HEK293 (cell line): ENCODE measurements at regions not wholly inside any gene's neighbourhood (a gene's known extent, or its start where the extent isn't known, plus 50 kb on each side); places are given as distances from the start of the nearest gene placed in this dataset.

Source experiments
- CTCF ChIA-PET: fragments of 350-600 bp; formaldehyde crosslinking; extraction: SDS; loops from one replicate; lab custom pipeline; 2021; ENCODE audit warnings: antibody characterized with exemption; lab: Yijun Ruan, JAX
- POLR2A ChIA-PET: fragments of 300-600 bp; formaldehyde crosslinking; extraction: SDS; loops from one replicate; lab custom pipeline; 2020; ENCODE audit warnings: antibody characterized with exemption, inconsistent platforms; lab: Yijun Ruan, JAX
- H3K27ac ChIP-seq: fragments of 200-500 bp; sonication (Bioruptor generic); 2 replicates; pipeline ENCODE4 v1.5.1; 2014; ENCODE audit warnings: low read depth, low read length, control low read depth, inconsistent platforms; ENCODE audit errors: extremely low read depth
- H3K36me3 ChIP-seq, 2 experiments: fragments of 200-500 bp in 1 of 2; sonication (Bioruptor generic) in 1 of 2; 1 replicate in 1 of 2; 2 replicates in 1 of 2; pipeline ENCODE4 v1.5.1; 2014 to 2017; ENCODE audit warnings: inconsistent platforms in 2 of 2, low read length in 2 of 2; ENCODE audit not compliant: control insufficient read depth in 2 of 2, insufficient read depth in 1 of 2
- H3K4me1 ChIP-seq: fragments of 200-500 bp; sonication (Bioruptor generic); 2 replicates; pipeline ENCODE4 v1.5.1; 2014; ENCODE audit warnings: mild to moderate bottlenecking, low read length, inconsistent platforms; ENCODE audit not compliant: control insufficient read depth, insufficient read depth
- H3K4me3 ChIP-seq: 2 replicates; pipeline ENCODE4 v1.5.1; 2011; ENCODE audit warnings: low read depth, mild to moderate bottlenecking, control low read depth, low read length, moderate library complexity
- H3K9me3 ChIP-seq: fragments of 200-500 bp; sonication (Bioruptor generic); 2 replicates; pipeline ENCODE4 v1.5.1; 2014; ENCODE audit warnings: low read depth, low read length, inconsistent platforms; ENCODE audit not compliant: control insufficient read depth, insufficient read depth
- BCL11B ChIP-seq: fragments of 450-650 bp; formaldehyde crosslinking; IDR thresholded peaks from 2 replicates; pipeline ENCODE4 v1.5.1; 2016; ENCODE audit warnings: low read depth, missing biosample characterization, missing genetic modification characterization
- KLF16 ChIP-seq: fragments of 450-650 bp; formaldehyde crosslinking; IDR thresholded peaks from 2 replicates; pipeline ENCODE4 v1.5.1; 2017; ENCODE audit warnings: missing biosample characterization, missing genetic modification characterization
- PRDM1 ChIP-seq: fragments of 450-650 bp; formaldehyde crosslinking; IDR thresholded peaks from 2 replicates; pipeline ENCODE4; 2016; ENCODE audit warnings: missing biosample characterization, missing genetic modification characterization
- SALL2 ChIP-seq: fragments of 450-650 bp; formaldehyde crosslinking; IDR thresholded peaks from 2 replicates; pipeline ENCODE4 v1.5.0; 2017; ENCODE audit warnings: missing biosample characterization, mild to moderate bottlenecking, missing genetic modification characterization, borderline replicate concordance
- SP7 ChIP-seq: fragments of 450-650 bp; formaldehyde crosslinking; IDR thresholded peaks from 2 replicates; pipeline ENCODE4 v1.5.1; 2016; ENCODE audit warnings: missing biosample characterization, missing genetic modification characterization
- ZBTB17 ChIP-seq: fragments of 450-650 bp; formaldehyde crosslinking; IDR thresholded peaks from 2 replicates; pipeline ENCODE4 v1.5.1; 2016; ENCODE audit warnings: missing biosample characterization, missing genetic modification characterization
- ZBTB7A ChIP-seq: fragments of 450-650 bp; formaldehyde crosslinking; IDR thresholded peaks from 2 replicates; pipeline ENCODE4 v1.5.1; 2016; ENCODE audit warnings: low read depth, missing biosample characterization, missing genetic modification characterization
- ZNF184 ChIP-seq: fragments of 450-650 bp; IDR thresholded peaks from 2 replicates; pipeline ENCODE4 v1.5.1; 2018; ENCODE audit warnings: missing biosample characterization, mild to moderate bottlenecking, missing genetic modification characterization
- ZNF239 ChIP-seq: fragments of 450-650 bp; formaldehyde crosslinking; IDR thresholded peaks from 2 replicates; pipeline ENCODE4 v1.5.1; 2016; ENCODE audit warnings: missing biosample characterization, missing genetic modification characterization
- ZNF24 ChIP-seq: fragments of 450-650 bp; formaldehyde crosslinking; IDR thresholded peaks from 2 replicates; pipeline ENCODE4 v1.5.1; 2016; ENCODE audit warnings: missing biosample characterization, missing genetic modification characterization
- ZNF280D ChIP-seq: fragments of 450-650 bp; formaldehyde crosslinking; IDR thresholded peaks from 2 replicates; pipeline ENCODE4 v1.5.1; 2016; ENCODE audit warnings: missing biosample characterization, missing genetic modification characterization
- ZNF513 ChIP-seq: fragments of 450-650 bp; IDR thresholded peaks from 2 replicates; pipeline ENCODE4 v1.5.1; 2018; ENCODE audit warnings: missing biosample characterization, missing genetic modification characterization
- ZNF514 ChIP-seq: fragments of 450-650 bp; formaldehyde crosslinking; IDR thresholded peaks from 2 replicates; pipeline ENCODE4 v1.5.1; 2016; ENCODE audit warnings: missing biosample characterization, missing genetic modification characterization
- ZNF558 ChIP-seq: fragments of 450-650 bp; formaldehyde crosslinking; IDR thresholded peaks from 2 replicates; pipeline ENCODE4 v1.5.1; 2016; ENCODE audit warnings: missing biosample characterization, missing genetic modification characterization
- ZNF610 ChIP-seq: fragments of 450-650 bp; formaldehyde crosslinking; IDR thresholded peaks from 2 replicates; pipeline ENCODE4 v1.5.1; 2016; ENCODE audit warnings: missing biosample characterization, missing genetic modification characterization, borderline replicate concordance
- ZNF624 ChIP-seq: fragments of 450-650 bp; formaldehyde crosslinking; IDR thresholded peaks from 2 replicates; pipeline ENCODE4 v1.5.1; 2017; ENCODE audit warnings: missing biosample characterization, missing genetic modification characterization
- ZNF658 ChIP-seq: fragments of 450-650 bp; formaldehyde crosslinking; IDR thresholded peaks from 2 replicates; pipeline ENCODE4; 2016; ENCODE audit warnings: missing biosample characterization, missing genetic modification characterization
- ZNF660 ChIP-seq: fragments of 450-650 bp; IDR thresholded peaks from 2 replicates; pipeline ENCODE4 v1.5.1; 2018; ENCODE audit warnings: missing biosample characterization, mild to moderate bottlenecking, missing genetic modification characterization
- ZNF670 ChIP-seq: fragments of 450-650 bp; formaldehyde crosslinking; IDR thresholded peaks from 2 replicates; pipeline ENCODE4 v1.5.1; 2016; ENCODE audit warnings: missing biosample characterization, missing genetic modification characterization, low read depth
- ZNF747 ChIP-seq: fragments of 450-650 bp; formaldehyde crosslinking; IDR thresholded peaks from 2 replicates; pipeline ENCODE4 v1.5.1; 2016; ENCODE audit warnings: missing biosample characterization, missing genetic modification characterization
- ZXDB ChIP-seq: fragments of 450-650 bp; formaldehyde crosslinking; IDR thresholded peaks from 2 replicates; pipeline ENCODE4 v1.5.1; 2016; ENCODE audit warnings: missing biosample characterization, missing genetic modification characterization
- TF ChIP-seq, protein P1 (sequence below): fragments of 450-650 bp; formaldehyde crosslinking; IDR thresholded peaks from 2 replicates; pipeline ENCODE4 v1.5.1; 2017; ENCODE audit warnings: missing biosample characterization, missing genetic modification characterization

DNA sequence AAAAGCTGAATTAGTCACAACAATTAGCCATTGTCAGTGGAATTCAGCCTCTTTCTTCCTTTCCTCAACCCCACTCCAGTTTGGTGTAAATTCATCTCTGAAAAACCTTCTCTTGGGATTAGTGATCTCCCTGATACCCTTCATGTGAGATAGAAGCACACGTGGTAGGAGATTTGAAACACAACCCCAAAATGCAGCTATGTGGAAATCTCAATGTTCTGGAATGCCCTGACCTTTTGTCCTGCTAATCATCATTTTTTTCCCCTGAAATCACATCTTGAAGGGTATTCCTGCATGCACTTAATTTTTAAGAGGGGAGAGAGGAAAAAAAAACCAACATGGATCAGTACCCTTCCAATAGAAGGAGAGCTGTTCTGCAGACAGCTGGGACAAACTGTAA lies 612.6 kb downstream of the EBF1 start (continued):
- TF ChIP-seq ZNF558 (tag by site-specific recombination) (no peak), ZNF514 (tag by site-specific recombination) (no peak)

- H3K36me3 ChIP-seq, result no peaks in the 10 kb centered on the region
- ChIA-PET CTCF (interaction anchor here (0.8 kb wide), 1 partner anchor 185 kb away, joined by 3 read pairs; no protein-coding TSS in a partner anchor), POLR2A (no interaction called here)
- H3K9me3 ChIP-seq, result no peaks in the 10 kb centered on the region
- no peaks in the 10 kb centered on the region for H3K4me1 ChIP-seq
- H3K4me3 ChIP-seq, result no peak overlapping the region
- H3K27ac ChIP-seq, result no peak overlapping the region
- TF ChIP-seq BCL11B (tag by site-specific recombination) (no peak), ZNF658 (tag by site-specific recombination) (no peak), ZNF513 (tag by site-specific recombination) (no peak), PRDM1 (tag by site-specific recombination) (no peak), ZNF624 (tag by site-specific recombination) (no peak), ZNF280D (no peak), ZXDB (tag by site-specific recombination) (no peak), ZNF610 (tag by site-specific recombination) (no peak), ZNF184 (tag by site-specific recombination) (no peak), ZBTB7A (tag by site-specific recombination) (no peak), ZNF747 (tag by site-specific recombination) (no peak), ZNF660 (no peak), ZNF239 (no peak), ZNF670 (tag by site-specific recombination) (no peak), SP7 (no peak), ZNF24 (tag by site-specific recombination) (no peak), SALL2 (tag by site-specific recombination) (no peak), KLF16 (tag by site-specific recombination) (no peak), ZBTB17 (tag by site-specific recombination) (no peak)
- TF ChIP-seq, protein P1, sequence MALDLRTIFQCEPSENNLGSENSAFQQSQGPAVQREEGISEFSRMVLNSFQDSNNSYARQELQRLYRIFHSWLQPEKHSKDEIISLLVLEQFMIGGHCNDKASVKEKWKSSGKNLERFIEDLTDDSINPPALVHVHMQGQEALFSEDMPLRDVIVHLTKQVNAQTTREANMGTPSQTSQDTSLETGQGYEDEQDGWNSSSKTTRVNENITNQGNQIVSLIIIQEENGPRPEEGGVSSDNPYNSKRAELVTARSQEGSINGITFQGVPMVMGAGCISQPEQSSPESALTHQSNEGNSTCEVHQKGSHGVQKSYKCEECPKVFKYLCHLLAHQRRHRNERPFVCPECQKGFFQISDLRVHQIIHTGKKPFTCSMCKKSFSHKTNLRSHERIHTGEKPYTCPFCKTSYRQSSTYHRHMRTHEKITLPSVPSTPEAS (tag by site-specific recombination), result no peak
Measured at GRCh38 chr5:158486566-158486965, 613.1 kb downstream of the EBF1 start.
